GM04504 (cell line): ENCODE measurements at regions not wholly inside any gene's neighbourhood (a gene's known extent, or its start where the extent isn't known, plus 50 kb on each side); places are given as distances from the start of the nearest gene placed in this dataset.

Experiments
- DNase-seq: peaks from one replicate; pipeline ENCODE4 v3.0.0-alpha.2; 2012; ENCODE audit warnings: low read depth

- no peak for DNase-seq
Measured at GRCh38 chr14:76551906-76552305, 176.0 kb downstream of the ESRRB start.

GRCh38 chr14:76564471-76565422, 188.8 kb downstream of the ESRRB start:
- DNase-seq = no peak

GRCh38 chr14:76566439-76566838, 190.5 kb downstream of the ESRRB start:
- DNase-seq = no peak

GRCh38 chr14:76574416-76575095, 186.7 kb upstream of the VASH1 start:
- DNase-seq = no peak

- DNase-seq = no peak
Measured at GRCh38 chr14:76575108-76575507, 186.2 kb upstream of the VASH1 start.

GRCh38 chr14:76576047-76576741, 185.1 kb upstream of the VASH1 start:
- no peak for DNase-seq

GRCh38 chr14:76577090-76577489, 184.2 kb upstream of the VASH1 start:
- no peak for DNase-seq

GRCh38 chr14:76577837-76578236, 183.4 kb upstream of the VASH1 start:
- no peak for DNase-seq

GRCh38 chr14:76580399-76580798, 180.9 kb upstream of the VASH1 start:
- no peak for DNase-seq

- DNase-seq = no peak
Measured at GRCh38 chr14:76580967-76581366, 180.3 kb upstream of the VASH1 start.

- DNase-seq = no peak
Measured at GRCh38 chr14:76581592-76581991, 179.7 kb upstream of the VASH1 start.

GRCh38 chr14:76582447-76582846, 178.8 kb upstream of the VASH1 start:
- no peak for DNase-seq

GRCh38 chr14:76583174-76583573, 178.1 kb upstream of the VASH1 start:
- DNase-seq = no peak

GRCh38 chr14:76583805-76584204, 177.5 kb upstream of the VASH1 start:
- no peak for DNase-seq

GRCh38 chr14:76584271-76584702, 177.0 kb upstream of the VASH1 start:
- no peak for DNase-seq

- DNase-seq = no peak
Measured at GRCh38 chr14:76585616-76586015, 175.7 kb upstream of the VASH1 start.

- no peak for DNase-seq
Measured at GRCh38 chr14:76589246-76589645, 172.0 kb upstream of the VASH1 start.

- DNase-seq = no peak
Measured at GRCh38 chr14:76591266-76591665, 170.0 kb upstream of the VASH1 start.

- DNase-seq = no peak
Measured at GRCh38 chr14:76595266-76595665, 166.0 kb upstream of the VASH1 start.

- no peak for DNase-seq
Measured at GRCh38 chr14:76597387-76597786, 163.9 kb upstream of the VASH1 start.

GRCh38 chr14:76599141-76599540, 162.1 kb upstream of the VASH1 start:
- DNase-seq = no peak

GRCh38 chr14:76599559-76600287, 161.5 kb upstream of the VASH1 start:
- no peak for DNase-seq
